GM18867 (cell line): ENCODE measurements at regions not wholly inside any gene's neighbourhood (a gene's known extent, or its start where the extent isn't known, plus 50 kb on each side); places are given as distances from the start of the nearest gene placed in this dataset.

Experiments
- ATAC-seq: cut with Tn5 transposase; IDR thresholded peaks from one replicate; pipeline ENCODE4 v1.9.1; 2021; ENCODE audit warnings: mild to moderate bottlenecking, moderate library complexity; ENCODE audit not compliant: unreplicated experiment

DNA sequence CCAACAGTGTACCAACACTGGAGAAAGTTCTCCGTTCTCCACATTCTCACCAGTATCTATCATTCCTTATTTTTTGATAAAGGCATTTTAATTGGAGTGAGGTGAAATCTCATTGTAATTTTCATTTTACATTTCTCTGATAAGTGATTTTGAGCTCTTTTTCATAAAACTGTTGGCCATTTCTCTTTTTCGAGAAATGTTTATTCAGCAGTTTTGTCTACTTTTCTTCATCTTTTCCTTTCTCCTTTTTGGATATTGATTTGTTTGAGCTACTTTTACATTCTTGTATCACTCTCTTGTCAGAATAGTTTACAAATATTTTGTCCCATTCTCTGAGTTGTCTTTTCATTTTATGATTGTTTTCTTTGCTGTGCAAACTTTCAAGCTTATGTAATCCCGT lies 555.2 kb downstream of the COL12A1 start:
- no peak for ATAC-seq

DNA sequence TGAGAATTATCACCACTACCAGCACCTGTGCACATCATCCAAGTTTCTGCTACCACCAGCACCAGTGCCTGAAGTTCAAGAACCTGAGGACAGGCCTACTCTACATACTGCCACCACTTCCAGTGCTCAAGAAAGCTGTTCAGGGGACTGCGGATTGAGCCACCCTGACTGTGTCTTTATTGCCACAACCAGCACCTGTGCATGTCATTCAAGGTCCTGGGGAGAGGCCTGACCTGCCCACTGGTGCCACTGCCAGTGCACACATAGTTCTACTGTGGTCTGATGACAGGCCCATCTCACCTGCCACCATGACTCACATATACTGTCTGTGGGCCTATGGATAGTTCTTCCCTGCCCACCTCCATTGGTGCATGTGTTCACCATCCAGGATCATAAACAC lies 559.4 kb downstream of the COL12A1 start:
- no peak for ATAC-seq

DNA sequence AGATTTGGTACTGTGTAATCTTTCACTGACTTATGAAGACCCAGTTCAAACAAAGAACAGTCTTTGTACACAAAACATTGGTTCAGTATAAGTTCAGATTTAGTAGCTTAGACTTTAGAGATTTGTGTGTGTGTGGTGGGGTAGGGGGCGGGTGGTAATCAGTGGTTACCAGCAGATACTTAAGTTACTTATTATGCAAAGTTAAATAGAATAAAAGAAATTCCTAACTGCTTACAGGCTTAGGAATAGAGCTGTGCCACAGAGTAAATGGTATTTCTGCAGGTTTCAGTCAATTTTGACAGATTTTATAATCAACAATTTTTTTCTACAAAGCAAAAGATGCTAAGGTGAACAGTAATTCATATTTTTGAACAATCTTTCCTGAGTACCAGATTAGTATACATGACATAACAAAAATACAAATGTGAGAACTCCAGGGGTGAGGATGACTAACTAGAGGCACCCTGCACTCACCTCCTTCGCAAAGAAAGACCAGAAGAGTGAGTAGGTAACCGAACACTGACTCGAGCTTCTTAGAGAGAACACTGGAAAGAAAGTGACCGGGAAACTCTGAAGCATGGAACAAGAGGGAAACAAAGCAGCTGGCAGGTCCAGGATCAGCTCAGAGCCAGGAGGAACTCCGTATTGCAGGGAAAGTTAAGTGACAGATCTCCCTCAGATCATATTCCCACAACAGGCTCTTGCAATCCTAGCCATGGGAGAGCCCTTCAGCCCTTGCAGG lies 560.6 kb downstream of the COL12A1 start:
- no peak for ATAC-seq

DNA sequence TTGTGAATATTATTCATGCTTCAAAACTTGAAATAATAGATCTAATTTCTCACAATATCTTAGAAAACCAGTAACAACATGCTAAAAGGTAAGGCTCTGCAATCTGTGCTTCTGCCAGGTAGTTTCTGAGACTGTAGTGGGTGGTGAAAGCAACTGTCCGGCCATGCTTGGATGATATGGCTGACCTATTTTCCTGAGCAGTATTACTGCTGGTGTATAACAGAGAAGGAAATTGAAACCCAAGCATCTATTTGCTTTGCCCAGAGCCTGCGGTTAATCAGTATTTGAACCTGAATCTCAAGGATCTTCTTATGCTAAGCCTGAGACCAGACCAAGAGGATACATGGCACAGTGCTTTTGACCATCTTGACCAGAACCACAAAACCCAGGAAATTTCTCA lies 563.8 kb downstream of the COL12A1 start:
- no peak for ATAC-seq

DNA sequence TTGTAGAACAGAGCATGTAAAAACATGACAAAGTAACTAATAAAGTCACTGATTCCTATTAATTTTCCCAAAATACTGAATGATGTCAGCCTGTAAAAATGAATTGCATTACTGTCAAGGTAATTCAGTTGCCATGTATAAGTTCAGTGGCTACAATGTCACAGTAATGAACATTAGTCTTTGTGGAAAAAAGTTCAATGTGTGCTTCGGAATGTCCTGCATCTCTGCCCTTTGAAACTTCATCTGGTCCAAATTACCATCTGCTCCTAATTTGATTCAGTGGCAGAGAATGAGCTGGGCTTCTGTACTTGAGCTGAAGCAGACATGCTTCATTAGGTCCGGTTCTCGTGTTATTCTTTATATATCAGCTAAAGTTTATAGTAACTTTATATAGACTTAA lies 567.4 kb downstream of the COL12A1 start:
- no peak for ATAC-seq

DNA sequence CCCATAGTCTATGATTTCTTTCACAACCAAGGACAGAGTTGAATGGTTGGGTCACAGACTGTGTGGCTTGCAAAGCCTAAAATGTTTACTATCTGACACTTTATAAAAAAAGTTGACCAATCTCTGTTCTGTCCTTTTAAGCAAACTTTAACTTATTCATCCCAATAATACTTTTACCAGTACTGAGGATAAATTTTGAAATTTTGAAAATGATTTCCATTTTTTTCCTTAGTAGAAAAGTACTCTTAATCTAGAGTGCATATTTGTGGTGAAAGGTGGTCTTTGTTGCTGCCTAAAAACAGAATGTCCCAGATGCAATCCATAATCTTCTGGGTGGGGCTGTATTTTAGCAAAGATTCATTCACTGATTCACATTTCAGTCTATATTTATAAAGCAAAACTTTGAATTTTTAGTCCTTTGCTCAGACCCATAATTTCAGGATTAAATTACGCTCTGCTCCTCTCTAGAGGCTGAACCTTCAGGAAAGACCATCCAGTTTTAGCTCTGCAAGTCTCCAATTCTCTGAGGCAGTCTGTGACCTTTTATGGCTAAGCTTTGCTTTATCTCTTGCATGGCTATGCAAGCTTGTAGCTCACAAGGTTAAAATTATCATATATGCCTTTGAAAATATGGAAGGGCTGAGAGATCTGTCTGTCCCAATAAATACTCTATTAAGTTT lies 573.5 kb downstream of the COL12A1 start:
- no peak for ATAC-seq

DNA sequence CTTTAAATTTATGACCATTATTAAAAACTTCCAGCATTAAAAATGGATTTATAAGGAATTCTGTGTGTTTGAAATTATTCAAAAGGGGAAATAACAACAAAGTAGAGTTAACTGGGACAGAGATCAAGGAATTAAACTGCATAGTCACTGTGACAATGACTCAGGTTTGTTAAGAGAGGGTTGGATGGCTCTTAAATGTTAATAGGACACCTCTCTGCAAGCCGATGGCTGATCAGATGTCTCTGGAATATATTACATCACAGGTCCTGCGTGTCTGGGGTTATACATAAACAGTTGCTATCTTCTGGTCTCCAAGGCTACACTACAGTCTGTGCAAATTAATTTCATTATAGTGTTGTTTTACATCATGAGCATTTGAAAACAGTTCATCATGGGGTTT lies 574.3 kb downstream of the COL12A1 start:
- ATAC-seq: no peak

DNA sequence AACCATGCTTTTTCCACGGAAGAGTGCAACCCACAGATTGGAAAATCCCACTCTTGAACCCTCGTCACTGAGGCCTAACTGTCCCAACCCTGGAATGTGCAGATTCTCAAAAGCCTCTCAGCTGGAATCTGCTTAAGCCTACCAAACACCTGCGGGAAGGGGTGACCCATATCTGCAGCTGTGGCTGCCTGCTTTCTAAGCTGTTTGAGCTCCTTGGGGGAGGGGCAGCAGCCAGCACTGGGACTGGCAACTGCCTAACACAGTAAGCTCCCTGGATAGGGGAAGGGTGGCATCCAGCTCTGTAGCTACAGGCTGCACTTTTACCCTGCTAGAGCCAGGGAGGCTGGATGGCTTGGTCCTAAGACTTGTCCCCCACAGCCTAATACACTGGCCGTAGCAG lies 579.6 kb downstream of the COL12A1 start:
- ATAC-seq: no peak

DNA sequence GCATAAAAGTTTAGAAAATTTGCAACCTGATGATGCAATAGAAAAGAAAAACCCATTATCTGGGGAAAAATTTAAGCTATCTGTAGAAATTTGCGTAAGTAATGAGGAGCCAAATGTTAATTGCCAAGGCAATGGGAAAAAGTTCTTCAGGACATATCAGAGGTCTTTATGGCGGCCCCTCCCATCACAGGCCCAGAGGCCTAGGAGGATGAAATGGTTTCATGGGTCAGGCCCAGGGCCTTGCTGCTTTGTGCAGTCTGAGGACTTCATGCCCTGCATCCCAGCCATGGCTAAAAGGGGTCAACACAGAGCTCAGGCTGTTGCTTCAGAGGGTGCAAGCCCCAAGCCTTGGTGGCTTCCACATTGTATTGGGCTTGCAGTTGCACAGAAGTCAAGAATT lies 582.8 kb downstream of the COL12A1 start:
- ATAC-seq: no peak

DNA sequence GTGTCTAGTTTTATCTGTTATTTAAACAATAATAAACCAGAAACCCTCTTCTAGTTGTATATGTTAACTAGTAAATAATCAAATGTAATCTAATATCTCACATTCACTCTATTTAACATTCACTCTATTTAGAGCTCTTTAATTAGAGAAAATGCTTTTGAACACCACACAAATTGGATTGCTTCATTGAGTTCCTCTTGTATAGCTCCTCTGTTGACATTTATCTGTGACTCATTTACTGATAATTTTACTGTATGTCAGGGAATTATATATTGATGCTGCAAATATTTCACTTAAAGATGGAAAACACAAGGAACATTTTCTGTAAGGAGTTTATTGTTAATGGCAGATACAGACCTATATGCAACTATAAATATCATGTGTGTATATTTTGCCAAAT lies 594.6 kb downstream of the COL12A1 start:
- no peak for ATAC-seq

DNA sequence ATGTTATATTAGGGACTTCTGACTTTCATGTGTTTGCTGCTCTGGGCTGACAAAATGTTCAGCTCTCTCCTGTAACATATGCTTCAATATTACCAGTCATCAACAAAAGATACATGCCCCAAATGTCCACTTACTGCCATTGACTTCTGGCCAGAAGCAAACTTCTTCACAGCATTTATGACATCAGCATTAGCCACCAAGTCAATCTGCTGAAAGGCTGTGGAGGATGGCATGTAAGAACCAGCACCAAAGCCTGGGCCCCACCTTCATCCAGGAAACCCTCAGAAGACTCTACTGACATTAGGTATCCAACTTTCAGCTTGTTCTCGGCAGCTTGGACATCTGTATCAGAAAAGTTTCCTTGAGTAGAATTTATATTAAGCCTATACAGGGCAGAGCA lies 595.5 kb downstream of the COL12A1 start:
- no peak for ATAC-seq

DNA sequence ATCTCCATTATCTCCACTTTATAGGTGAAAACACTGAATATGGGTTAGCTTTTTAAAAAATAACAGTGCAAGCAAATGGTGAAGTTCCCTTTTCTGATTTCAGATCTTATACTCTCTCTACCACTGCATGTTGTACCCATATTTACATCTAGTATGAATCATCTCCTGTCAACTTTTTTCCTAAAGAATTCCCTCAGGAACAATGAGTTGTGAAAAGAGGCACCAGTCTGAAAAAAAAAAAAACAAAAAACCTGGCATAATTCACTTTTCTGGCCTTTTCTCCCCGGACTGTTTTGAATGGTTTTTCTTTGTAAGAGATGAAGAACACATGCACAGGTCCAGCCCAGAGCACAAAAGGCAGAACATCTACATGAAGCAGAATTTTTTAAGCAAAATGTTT lies 596.0 kb downstream of the COL12A1 start:
- ATAC-seq: no peak

DNA sequence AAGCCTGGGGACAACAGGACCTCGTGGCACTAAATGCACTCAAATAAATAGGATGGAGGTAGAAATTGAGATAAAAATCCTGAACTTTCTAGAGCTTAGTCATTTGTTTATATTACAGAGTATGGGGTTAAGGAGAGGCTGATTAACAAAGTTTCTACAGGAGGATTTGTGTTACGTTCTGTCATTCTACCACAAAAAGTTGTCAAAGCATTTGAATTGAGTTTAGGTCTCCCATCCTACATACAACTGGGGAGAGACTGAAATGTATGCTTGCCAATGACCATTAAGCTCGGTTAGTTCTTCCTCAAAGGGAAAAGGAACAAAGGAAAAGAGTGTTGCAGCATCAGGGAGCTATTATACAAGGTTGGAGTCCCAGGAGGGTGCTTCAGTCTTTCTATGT lies 597.9 kb downstream of the COL12A1 start:
- no peak for ATAC-seq

DNA sequence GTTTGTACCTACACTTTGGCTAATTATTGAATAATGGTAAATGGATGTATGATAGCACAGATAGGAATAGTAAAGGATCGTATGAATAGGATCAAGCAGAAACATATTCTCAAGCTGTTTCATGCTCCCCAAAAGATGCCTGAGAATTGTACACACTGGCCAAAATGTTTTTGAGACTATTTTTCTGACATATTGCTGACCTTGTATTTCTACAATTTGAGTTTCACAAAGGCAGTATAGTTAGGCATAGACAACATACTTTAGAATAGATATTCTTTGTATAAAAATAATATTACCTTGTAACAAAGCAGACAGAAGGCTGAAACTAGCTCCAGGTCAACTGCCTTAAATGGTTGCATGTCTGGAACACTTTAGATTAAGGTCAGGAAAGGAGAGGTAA lies 598.4 kb downstream of the COL12A1 start:
- no peak for ATAC-seq

DNA sequence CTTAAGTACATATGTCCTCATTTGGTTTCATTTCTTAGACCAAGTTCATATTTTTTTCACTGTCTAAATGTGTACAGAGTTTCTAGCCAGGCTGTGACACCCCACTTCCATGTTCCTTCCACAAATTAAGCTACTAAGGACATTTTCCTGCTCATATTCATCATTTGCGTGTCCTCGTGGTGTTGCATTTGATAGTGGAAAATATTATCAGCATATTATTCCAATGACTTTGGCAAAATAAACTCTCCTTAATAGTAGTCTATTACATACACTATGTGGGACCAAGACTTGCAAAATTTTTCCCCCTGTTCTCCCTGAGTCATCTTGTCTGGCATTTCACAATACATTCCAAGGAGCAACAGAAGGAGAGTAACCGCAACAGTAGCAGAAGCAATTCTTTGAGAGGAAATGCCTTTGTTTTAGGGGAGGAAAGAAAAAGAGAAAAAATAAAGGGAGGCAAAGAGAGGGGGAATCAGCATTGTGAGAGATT lies 599.2 kb downstream of the COL12A1 start:
- no peak for ATAC-seq

DNA sequence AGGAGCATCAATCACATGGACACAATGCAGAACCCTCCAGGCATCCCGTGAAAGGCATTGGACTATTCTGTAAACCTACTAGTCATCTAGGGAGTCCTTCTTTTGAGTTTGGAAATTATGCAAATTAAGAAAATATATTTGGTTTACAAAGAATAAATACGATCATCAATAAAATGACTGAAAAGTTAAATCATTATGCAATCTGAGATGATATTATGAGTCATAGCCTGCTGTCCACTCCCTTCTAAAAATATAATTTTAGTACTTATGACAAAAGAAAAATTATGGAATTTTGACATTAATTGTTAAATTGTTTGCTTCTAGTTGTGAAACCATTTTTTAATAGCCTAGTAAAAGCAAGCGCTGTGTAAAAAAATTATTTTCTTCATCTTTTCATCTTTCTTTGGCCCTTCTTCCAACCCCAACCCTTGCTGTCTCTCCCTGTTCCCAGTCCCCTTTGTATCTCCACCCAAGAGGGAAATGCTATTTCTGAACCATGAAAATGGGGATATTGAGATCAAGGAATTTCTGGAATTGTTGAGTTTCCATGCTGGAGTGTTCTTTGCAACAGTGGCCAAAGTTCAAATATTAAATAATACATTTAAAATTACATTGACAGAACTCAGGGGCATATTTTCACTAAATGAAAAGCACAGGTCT lies 599.8 kb downstream of the COL12A1 start:
- no peak for ATAC-seq

DNA sequence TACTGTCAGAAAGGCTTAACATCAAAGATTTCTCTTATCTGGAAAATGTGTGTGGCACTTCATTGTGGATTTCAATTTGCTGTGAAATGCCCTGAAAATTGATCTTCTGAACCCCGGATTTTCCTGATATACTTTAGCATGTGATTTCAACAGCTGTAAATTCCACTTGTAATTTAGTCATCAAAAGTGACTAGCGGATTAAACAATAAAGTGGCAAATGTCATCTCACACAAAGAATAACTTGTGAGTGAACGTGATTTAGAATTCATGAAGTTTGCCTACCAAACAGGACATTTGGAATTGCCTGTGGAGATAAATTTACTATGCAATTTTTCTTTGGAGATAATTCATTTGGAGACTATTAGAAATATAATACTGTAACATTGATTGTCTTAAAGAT lies 601.6 kb downstream of the COL12A1 start:
- ATAC-seq: no peak

DNA sequence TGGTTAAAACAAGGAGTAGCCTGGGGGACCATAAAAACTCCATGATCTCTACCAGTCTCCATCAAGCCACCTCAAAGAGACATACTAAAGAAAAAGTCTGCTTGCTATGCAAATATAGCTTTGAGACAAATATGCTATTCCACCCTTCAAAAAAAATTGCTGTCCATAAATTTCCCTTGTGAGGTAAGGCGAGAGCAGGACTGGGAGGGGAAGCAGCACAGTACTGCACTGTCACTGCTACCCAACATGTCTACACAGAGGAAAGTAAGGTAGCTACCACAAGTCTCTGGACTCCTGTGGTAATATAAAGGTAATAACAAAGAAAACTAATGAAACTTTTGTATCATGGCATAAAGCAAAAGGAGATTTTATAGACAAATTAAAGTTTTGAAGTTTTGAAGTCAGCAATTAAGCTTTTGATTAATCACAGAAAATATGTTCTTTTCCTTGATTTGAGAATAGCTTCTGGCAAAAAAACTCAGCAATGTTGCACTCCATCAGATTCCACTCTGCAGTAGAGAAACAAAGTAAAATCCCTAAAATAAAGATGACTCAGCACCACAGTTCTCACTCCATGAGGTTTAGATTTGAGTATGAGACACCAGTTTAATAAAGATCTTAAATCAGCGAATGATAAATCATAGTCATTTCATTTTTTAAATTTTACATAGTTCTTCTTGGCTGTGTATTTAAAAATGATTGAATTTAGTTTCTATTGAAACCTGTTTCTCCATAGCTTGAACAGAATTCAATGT lies 602.4 kb downstream of the COL12A1 start:
- ATAC-seq: no peak

DNA sequence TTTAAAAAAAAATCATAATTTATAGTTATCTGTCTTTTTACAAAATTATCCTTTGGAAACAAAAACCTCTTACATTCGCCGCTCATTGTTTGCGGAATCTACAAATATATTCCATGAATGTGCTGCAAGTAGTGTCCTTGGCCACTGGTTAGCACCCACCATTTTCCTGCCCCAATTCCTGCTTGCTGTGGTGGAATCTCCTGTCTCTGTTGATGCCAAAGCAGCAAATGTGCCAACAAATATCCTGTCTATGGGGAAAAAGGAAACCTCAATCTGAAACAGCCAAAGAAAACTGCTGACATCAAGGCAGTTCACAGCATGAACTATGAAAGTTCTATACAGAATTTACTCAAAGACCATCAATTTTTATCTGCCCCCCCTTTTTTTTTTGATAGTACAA lies 603.6 kb downstream of the COL12A1 start:
- ATAC-seq: no peak

DNA sequence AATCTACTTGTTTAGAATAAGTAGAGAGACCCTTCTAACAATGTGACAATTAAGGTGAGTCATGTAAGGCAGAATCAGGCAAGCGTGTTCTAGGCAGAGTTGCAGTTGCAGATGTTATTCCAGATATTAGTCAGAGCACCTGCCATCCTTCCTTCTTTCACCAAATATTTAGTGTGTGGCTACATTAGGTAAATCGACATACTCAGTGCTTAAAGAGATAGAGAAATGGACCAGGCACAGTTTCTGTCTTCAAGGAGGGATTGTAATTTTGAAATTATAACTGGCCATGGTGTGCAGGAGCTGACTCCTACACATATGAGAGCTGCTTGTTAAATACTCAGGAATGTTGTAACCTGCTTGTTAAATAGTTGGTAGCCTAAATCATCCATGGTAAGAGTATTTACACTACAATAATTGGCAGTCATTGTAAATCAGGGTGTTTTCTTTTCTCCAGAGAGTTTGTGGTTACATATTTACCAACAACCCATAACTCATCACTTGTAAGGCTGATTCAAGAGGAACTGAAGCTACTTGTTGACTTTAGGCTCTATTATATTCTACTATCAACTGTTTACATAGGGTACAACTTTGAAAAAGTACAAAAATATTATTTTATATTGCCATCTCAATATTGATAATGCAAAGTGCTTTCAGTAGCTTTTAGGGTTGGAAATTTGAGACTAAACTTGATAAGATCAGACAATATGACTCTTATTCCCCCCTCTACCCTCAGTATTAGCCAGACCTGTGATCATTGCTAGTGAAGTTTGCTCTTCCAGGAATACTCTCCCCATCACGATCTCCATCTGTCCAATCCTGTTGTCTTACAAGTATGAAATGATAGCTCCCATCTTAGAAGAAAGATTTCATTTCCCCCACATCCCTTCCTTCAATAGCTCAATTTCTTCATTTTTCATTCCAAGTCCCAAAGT lies 607.1 kb downstream of the COL12A1 start:
- peak; percentile 95 for ATAC-seq
